Ovary (tissue), 3 donors: ENCODE measurements at regions not wholly inside any gene's neighbourhood (a gene's known extent, or its start where the extent isn't known, plus 50 kb on each side); places are given as distances from the start of the nearest gene placed in this dataset.

Experiments
- CTCF ChIP-seq, 3 donors: fragments of 450-650 bp in 2 of 3; fragments of 200-600 bp in 1 of 3; IDR thresholded peaks; one replicate each; pipeline versions ENCODE4 v1.5.1 to v1.8.0; 2016 to 2022; ENCODE audit warnings: antibody characterized with exemption in 3 of 3, mild to moderate bottlenecking in 1 of 3
- EP300 ChIP-seq: sonication (generic); formaldehyde crosslinking; IDR thresholded peaks from one replicate; pipeline ENCODE4 v1.6.1; 2017; ENCODE audit warnings: antibody characterized with exemption
- POLR2A ChIP-seq: fragments of 450-650 bp; IDR thresholded peaks from one replicate; pipeline ENCODE4 v1.6.1; 2017; ENCODE audit warnings: antibody characterized with exemption, mild to moderate bottlenecking, moderate library complexity
- donor health status: DM: no; HTN: no; CAD: no.

GRCh38 chr13:80451641-80452040 lies 110.7 kb upstream of the SPRY2 start:
- TF ChIP-seq CTCF (IDR thresholded peaks at IDR 0.05), result no peak
- no peak for TF ChIP-seq EP300
- no peak for TF ChIP-seq POLR2A
